Loucy (cell line): ENCODE measurements at regions not wholly inside any gene's neighbourhood (a gene's known extent, or its start where the extent isn't known, plus 50 kb on each side); places are given as distances from the start of the nearest gene placed in this dataset.

Experiments
- H2AFZ ChIP-seq: fragments of 200-600 bp; sonication (generic); 2 replicates; pipeline ENCODE4 v1.6.0; 2016; ENCODE audit warnings: antibody characterized with exemption, mild to moderate bottlenecking, low read length, moderate library complexity
- H3F3A ChIP-seq: fragments of 200-600 bp; 2 replicates; pipeline ENCODE4 v1.6.0; 2016; ENCODE audit warnings: antibody characterized with exemption, low read depth, mild to moderate bottlenecking
- H3K27me3 ChIP-seq: fragments of 200-600 bp; sonication (generic); 2 replicates; pipeline ENCODE4 v1.6.1; 2014; ENCODE audit warnings: low read length, mild to moderate bottlenecking; ENCODE audit not compliant: insufficient read depth, poor library complexity, severe bottlenecking
- H3K36me3 ChIP-seq: fragments of 200-600 bp; sonication (generic); 2 replicates; pipeline ENCODE4 v1.6.1; 2016; ENCODE audit warnings: low read length; ENCODE audit not compliant: insufficient read depth
- H3K4me1 ChIP-seq: fragments of 200-600 bp; sonication (generic); 2 replicates; pipeline ENCODE4 v1.5.1; 2014; ENCODE audit warnings: low read length, mild to moderate bottlenecking; ENCODE audit not compliant: insufficient read depth, poor library complexity, severe bottlenecking
- H3K4me2 ChIP-seq: fragments of 200-600 bp; sonication (generic); 2 replicates; pipeline ENCODE4 v1.6.0; 2014; ENCODE audit warnings: antibody characterized with exemption, low read length, low read depth, mild to moderate bottlenecking; ENCODE audit not compliant: poor library complexity, severe bottlenecking
- H3K4me3 ChIP-seq: fragments of 200-600 bp; sonication (generic); 2 replicates; pipeline ENCODE4 v1.5.1; 2014; ENCODE audit warnings: low read length, mild to moderate bottlenecking, mixed read lengths; ENCODE audit not compliant: poor library complexity, severe bottlenecking
- H3K79me2 ChIP-seq: fragments of 200-600 bp; sonication (generic); 2 replicates; pipeline ENCODE4 v1.6.1; 2014; ENCODE audit warnings: low read length; ENCODE audit not compliant: insufficient read depth
- H3K9ac ChIP-seq: fragments of 200-600 bp; sonication (generic); 2 replicates; pipeline ENCODE4 v1.6.0; 2014; ENCODE audit warnings: mild to moderate bottlenecking, low read depth, low read length, moderate library complexity; ENCODE audit not compliant: poor library complexity, severe bottlenecking
- H3K9me2 ChIP-seq: fragments of 200-600 bp; sonication (generic); replicated peaks from 2 replicates; pipeline ENCODE4 v1.6.1; 2016; ENCODE audit warnings: low read depth, low read length, mixed read lengths
- H3K9me3 ChIP-seq: fragments of 200-600 bp; sonication (generic); 2 replicates; pipeline ENCODE4 v1.6.1; 2014; ENCODE audit warnings: mild to moderate bottlenecking, antibody characterized with exemption, low read length, low read depth; ENCODE audit not compliant: insufficient read depth
- H4K20me1 ChIP-seq: fragments of 200-600 bp; sonication (generic); 2 replicates; pipeline ENCODE4 v1.6.0; 2014; ENCODE audit warnings: antibody characterized with exemption, low read length, mild to moderate bottlenecking; ENCODE audit not compliant: insufficient read depth, poor library complexity, severe bottlenecking
- CTCF ChIP-seq: fragments of 200-600 bp; sonication (generic); conservative IDR thresholded peaks from 2 replicates; pipeline ENCODE4 v1.5.1; 2014; ENCODE audit warnings: mild to moderate bottlenecking, antibody characterized with exemption, low read length
- EZH2phosphoT487 ChIP-seq: fragments of 200-600 bp; IDR thresholded peaks from 2 replicates; pipeline ENCODE4 v1.6.1; 2018; ENCODE audit warnings: antibody characterized with exemption, mild to moderate bottlenecking, moderate library complexity, borderline replicate concordance

- no peak overlapping the region for H3K4me2 ChIP-seq
Observed at GRCh38 chr6:109271622-109272021, 110.6 kb downstream of the CD164 start.

GRCh38 chr6:109269953-109270517 is 112.2 kb downstream of the CD164 start:
- Histone ChIP-seq H3K4me1 (no peaks in the 10 kb centered on the region), H3F3A (no peaks in the 10 kb centered on the region), H3K9ac (no peak overlapping the region), H3K9me3 (no peaks in the 10 kb centered on the region; the same call in 1 of the 2 replicates), H3K4me2 (no peak overlapping the region), H3K4me3 (no peak overlapping the region), H3K79me2 (no peaks in the 10 kb centered on the region), H3K36me3 (no peaks in the 10 kb centered on the region), H3K27me3 (no peaks in the 10 kb centered on the region), H3K9me2 (no peaks in the 10 kb centered on the region), H2AFZ (no peak overlapping the region), H4K20me1 (no peaks in the 10 kb centered on the region)
- no peak for TF ChIP-seq CTCF
- no peak for TF ChIP-seq EZH2phosphoT487

More at GRCh38 chr6:109271622-109272021, 110.6 kb downstream of the CD164 start:
- no peaks in the 10 kb centered on the region for H4K20me1 ChIP-seq
- H3K9me3 ChIP-seq: no peaks in the 10 kb centered on the region; the same call in 1 of the 2 replicates
- no peaks in the 10 kb centered on the region for H3K9me2 ChIP-seq
- no peaks in the 10 kb centered on the region for H3F3A ChIP-seq
- H2AFZ ChIP-seq: no peak overlapping the region
- no peaks in the 10 kb centered on the region for H3K79me2 ChIP-seq
- no peaks in the 10 kb centered on the region for H3K27me3 ChIP-seq
- H3K4me3 ChIP-seq: no peak overlapping the region
- H3K36me3 ChIP-seq: no peaks in the 10 kb centered on the region
- H3K9ac ChIP-seq: no peak overlapping the region
- H3K4me1 ChIP-seq: no peaks in the 10 kb centered on the region
- TF ChIP-seq CTCF (no peak), EZH2phosphoT487 (no peak)

- H4K20me1 ChIP-seq: no peaks in the 10 kb centered on the region
- no peaks in the 10 kb centered on the region; the same call in 1 of the 2 replicates for H3K9me3 ChIP-seq
- H3K27me3 ChIP-seq: no peaks in the 10 kb centered on the region
- no peak overlapping the region for H3K9ac ChIP-seq
- H3K9me2 ChIP-seq: no peaks in the 10 kb centered on the region
- H3F3A ChIP-seq: no peaks in the 10 kb centered on the region
- TF ChIP-seq CTCF (no peak), EZH2phosphoT487 (no peak)
- no peak overlapping the region for H2AFZ ChIP-seq
- no peak overlapping the region for H3K4me2 ChIP-seq
- H3K4me1 ChIP-seq: peaks cover 3% of the 10 kb centered on the region
- no peaks in the 10 kb centered on the region for H3K36me3 ChIP-seq
- H3K4me3 ChIP-seq: no peak overlapping the region
- H3K79me2 ChIP-seq: no peaks in the 10 kb centered on the region
Observed at GRCh38 chr6:109269057-109269456, 113.2 kb downstream of the CD164 start.
